Common myeloid progenitor, CD34-positive (primary cell): ENCODE measurements at regions not wholly inside any gene's neighbourhood (a gene's known extent, or its start where the extent isn't known, plus 50 kb on each side); places are given as distances from the start of the nearest gene placed in this dataset.
A peak's percentile ranks its signal among the peaks of the same experiment; 100 is the strongest.

Experiments used
- CTCF ChIA-PET: fragments of 350-600 bp; sonication (Branson Sonifier 250); formaldehyde crosslinking; loops from one replicate; lab custom pipeline; 2021; ENCODE audit warnings: antibody characterized with exemption; lab: Charles Lee
- POLR2A ChIA-PET: fragments of 350-600 bp; sonication (Branson Sonifier 250); formaldehyde crosslinking; loops from one replicate; lab custom pipeline; 2021; ENCODE audit warnings: antibody characterized with exemption; lab: Charles Lee
- DNase-seq, 3 donors: peaks; one replicate each; pipeline versions ENCODE4 v3.0.0 to v3.0.0-alpha.2; 2013
- H3K27ac ChIP-seq, 2 experiments: 1 replicate in 1 of 2; 2 replicates in 1 of 2; pipeline ENCODE4 v1.7.0; 2013; ENCODE audit warnings: inconsistent platforms in 2 of 2, low read length in 2 of 2, mild to moderate bottlenecking in 2 of 2, low read depth in 1 of 2, moderate library complexity in 1 of 2; ENCODE audit not compliant: severe bottlenecking in 2 of 2, insufficient read depth in 1 of 2, poor library complexity in 1 of 2
- H3K27me3 ChIP-seq, 5 experiments: replicated peaks in 2 of 5; 1 replicate in 3 of 5; 2 replicates in 2 of 5; pipeline versions ENCODE4 v1.6.1 to v1.7.0; 2013; ENCODE audit warnings: low read length in 4 of 5, mild to moderate bottlenecking in 2 of 5, moderate library complexity in 2 of 5, inconsistent platforms in 1 of 5; ENCODE audit not compliant: insufficient read depth in 5 of 5, control insufficient read depth in 4 of 5
- H3K36me3 ChIP-seq, 4 experiments: 1 replicate in 2 of 4; 2 replicates in 2 of 4; pipeline versions ENCODE4 v1.6.1 to v1.7.0; 2013; ENCODE audit warnings: low read length in 3 of 4, control low read depth in 1 of 4, mild to moderate bottlenecking in 1 of 4; ENCODE audit not compliant: control insufficient read depth in 4 of 4, insufficient read depth in 4 of 4
- H3K4me1 ChIP-seq, 4 experiments: 1 replicate in 3 of 4; 2 replicates in 1 of 4; pipeline versions ENCODE4 v1.6.1 to v1.7.1; 2013; ENCODE audit warnings: low read length in 3 of 4, mild to moderate bottlenecking in 3 of 4, control low read depth in 1 of 4, inconsistent platforms in 1 of 4, moderate library complexity in 1 of 4; ENCODE audit not compliant: control insufficient read depth in 4 of 4, insufficient read depth in 4 of 4; ENCODE audit errors: control extremely low read depth in 1 of 4
- H3K4me3 ChIP-seq, 7 experiments: 1 replicate in 4 of 7; 2 replicates in 3 of 7; pipeline versions ENCODE4 v1.5.1 to v1.7.0; 2013; ENCODE audit warnings: mild to moderate bottlenecking in 7 of 7, low read length in 6 of 7, moderate library complexity in 6 of 7, inconsistent platforms in 2 of 7, low read depth in 2 of 7, control low read depth in 1 of 7; ENCODE audit not compliant: insufficient read depth in 4 of 7, control insufficient read depth in 1 of 7; ENCODE audit errors: extremely low read depth in 1 of 7
- H3K9me3 ChIP-seq, 5 experiments: 1 replicate in 4 of 5; 2 replicates in 1 of 5; pipeline versions ENCODE4 v1.6.1 to v1.7.1; 2013; ENCODE audit warnings: low read length in 4 of 5, mild to moderate bottlenecking in 2 of 5, inconsistent platforms in 1 of 5, low read depth in 1 of 5, moderate library complexity in 1 of 5; ENCODE audit not compliant: control insufficient read depth in 4 of 5, insufficient read depth in 2 of 5; ENCODE audit errors: control extremely low read depth in 1 of 5
- WGBS: methylation state at CpG from one replicate; pipeline ENCODE4 v1.1.5; 2013; ENCODE audit not compliant: insufficient coverage; 5-methylcytosine and 5-hydroxymethylcytosine counted together

DNA sequence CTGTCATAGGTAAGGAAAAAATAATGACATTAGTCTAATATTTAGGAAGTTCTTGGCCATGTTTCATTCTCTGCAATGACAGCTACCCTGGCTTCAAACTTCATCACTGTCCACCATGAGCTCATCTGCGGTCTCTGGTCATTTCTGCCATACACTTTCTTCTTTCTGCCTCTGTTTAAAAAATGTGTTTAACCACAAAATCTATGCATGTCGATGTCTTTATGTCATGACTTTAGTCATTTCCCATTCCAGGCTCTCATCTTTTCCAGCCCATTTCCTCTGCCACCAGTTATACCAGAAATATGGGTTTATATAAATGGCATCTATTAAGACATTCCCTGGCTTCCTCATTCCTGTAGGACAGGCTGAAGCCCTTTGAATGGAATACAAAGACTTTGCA lies 68.5 kb upstream of the DUSP10 start:
- H3K4me1 ChIP-seq: peaks cover 6 to 30% (median 19%) of the 10 kb centered on the region in 4 experiments
- H3K36me3 ChIP-seq: no peaks in the 10 kb centered on the region
- H3K4me3 ChIP-seq: no peak overlapping the region
- CTCF ChIA-PET: interaction anchor here (1.0 to 2.7 kb wide), 2 partner anchors 10 to 14 kb away, joined by 3 to 7 read pairs; no protein-coding TSS in a partner anchor
- no peaks in the 10 kb centered on the region for H3K27me3 ChIP-seq
- POLR2A ChIA-PET: no interaction called here
- no peak for DNase-seq
- H3K27ac ChIP-seq: no peak overlapping the region
- WGBS: 71% methylated on average over 1 of the region's 2 CpGs
- H3K9me3 ChIP-seq: no peaks in the 10 kb centered on the region

DNA sequence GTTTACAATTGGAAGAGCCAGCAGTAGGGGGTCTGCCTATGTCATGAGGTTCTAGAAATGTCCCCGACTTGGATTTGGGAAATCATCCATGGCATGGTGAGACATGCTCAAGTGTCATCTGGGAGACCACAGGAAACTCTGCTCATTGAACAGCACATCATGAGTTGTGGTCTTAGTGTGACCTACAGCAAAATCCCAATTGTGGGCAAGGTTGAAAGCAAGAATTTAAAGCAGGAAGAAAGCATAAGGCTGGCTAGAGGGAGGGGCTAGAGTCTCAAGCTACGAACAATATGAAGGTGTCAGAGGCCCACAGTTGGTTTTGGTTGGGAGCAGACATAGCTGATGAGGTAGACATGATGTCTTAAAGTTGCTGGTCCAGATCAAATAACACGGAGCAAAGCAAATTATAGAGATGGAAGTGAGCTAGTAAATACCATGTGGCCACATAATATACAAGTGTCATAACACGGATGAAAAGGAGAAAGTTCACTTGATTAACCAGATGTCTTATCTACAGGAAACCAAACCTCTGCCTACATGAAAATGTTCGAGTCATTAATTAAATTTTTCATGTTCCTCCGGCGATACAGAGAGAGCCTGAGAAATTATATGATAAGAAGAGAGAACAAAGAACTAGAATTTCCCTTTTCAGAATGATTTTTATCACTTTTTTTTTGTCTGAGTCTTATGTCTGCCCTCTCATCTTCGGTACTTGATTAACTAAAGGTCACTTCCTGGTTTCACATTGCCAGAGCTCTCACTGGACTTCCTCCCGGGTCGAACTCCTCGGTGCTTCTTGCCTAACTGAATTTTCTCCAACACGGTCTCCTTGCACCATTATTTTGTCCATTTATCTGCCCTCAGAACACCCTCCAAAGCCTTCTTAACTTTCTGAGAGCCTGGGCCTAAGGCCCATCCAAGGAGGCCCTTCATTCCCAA lies 67.5 kb upstream of the DUSP10 start:
- H3K4me1 ChIP-seq: peaks cover 6 to 30% (median 19%) of the 10 kb centered on the region in 4 experiments
- POLR2A ChIA-PET: interaction anchor here (0.9 to 1.0 kb wide), 2 partner anchors 50 to 66 kb away, joined by 3 read pairs; no protein-coding TSS in a partner anchor
- no peaks in the 10 kb centered on the region for H3K36me3 ChIP-seq
- H3K4me3 ChIP-seq: peak overlapping the region in 2 of 7 experiments; percentile 3 to 38
- peak overlapping the region; percentile 43 to 64 for H3K27ac ChIP-seq
- WGBS: 7% methylated on average over 6 of the region's 12 CpGs
- H3K27me3 ChIP-seq: no peaks in the 10 kb centered on the region
- CTCF ChIA-PET: interaction anchor here (0.9 to 2.7 kb wide), 6 partner anchors 11 to 266 kb away, joined by 3 to 7 read pairs (median 4); no protein-coding TSS in a partner anchor
- no peaks in the 10 kb centered on the region for H3K9me3 ChIP-seq
- peak; percentile 43 to 88 (median 80) for DNase-seq

DNA sequence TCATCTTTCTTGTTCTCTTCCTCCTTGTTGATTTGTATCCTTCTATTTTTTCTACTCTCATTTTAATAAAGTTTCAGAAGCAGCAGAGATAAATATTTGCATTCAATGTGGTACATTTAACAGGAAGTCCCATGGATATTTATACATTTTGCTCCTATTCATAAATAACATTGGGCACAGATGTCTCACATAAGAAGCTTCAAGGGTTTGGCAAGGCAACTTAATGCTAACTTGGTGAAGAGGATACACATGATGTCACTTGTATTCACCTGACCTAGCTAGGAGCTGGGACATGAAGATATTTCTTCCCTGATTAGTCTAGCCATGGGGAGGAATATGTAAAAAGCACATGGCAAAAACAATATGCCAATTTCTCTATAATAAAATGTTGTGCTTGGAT lies 65.1 kb upstream of the DUSP10 start:
- Histone ChIP-seq H3K27me3 (no peaks in the 10 kb centered on the region), H3K4me3 (no peak overlapping the region), H3K4me1 (peaks cover 6 to 30% (median 19%) of the 10 kb centered on the region in 4 experiments), H3K9me3 (no peaks in the 10 kb centered on the region), H3K36me3 (no peaks in the 10 kb centered on the region), H3K27ac (no peak overlapping the region)
- peak in 2 of 3 donors; percentile 15 to 40 for DNase-seq
- ChIA-PET POLR2A (no interaction called here), CTCF (no interaction called here)

- no CpG with 5 or more reads among the region's 1 CpG for WGBS
- H3K36me3 ChIP-seq: no peaks in the 10 kb centered on the region
- no peak for DNase-seq
- CTCF ChIA-PET: no interaction called here
- H3K27ac ChIP-seq: no peak overlapping the region
- POLR2A ChIA-PET: no interaction called here
- peaks cover 6 to 30% (median 19%) of the 10 kb centered on the region in 4 experiments for H3K4me1 ChIP-seq
- H3K27me3 ChIP-seq: no peaks in the 10 kb centered on the region
- no peak overlapping the region for H3K4me3 ChIP-seq
- no peaks in the 10 kb centered on the region for H3K9me3 ChIP-seq
These were observed 64.3 kb upstream of the DUSP10 start for GRCh38 chr1:221806236-221806635.

- peaks cover 6 to 27% (median 19%) of the 10 kb centered on the region in 4 experiments for H3K4me1 ChIP-seq
- no peaks in the 10 kb centered on the region for H3K9me3 ChIP-seq
- WGBS: no CpG with 5 or more reads among the region's 1 CpG
- POLR2A ChIA-PET: no interaction called here
- H3K36me3 ChIP-seq: no peaks in the 10 kb centered on the region
- CTCF ChIA-PET: no interaction called here
- no peak overlapping the region for H3K27ac ChIP-seq
- H3K4me3 ChIP-seq: no peak overlapping the region
- no peak for DNase-seq
- no peaks in the 10 kb centered on the region for H3K27me3 ChIP-seq
These were observed 63.2 kb upstream of the DUSP10 start for GRCh38 chr1:221805121-221805520.

GRCh38 chr1:221804303-221804702 lies 62.4 kb upstream of the DUSP10 start:
- Histone ChIP-seq H3K27me3 (no peaks in the 10 kb centered on the region), H3K4me1 (peaks cover 6 to 19% (median 15%) of the 10 kb centered on the region in 4 experiments), H3K4me3 (no peak overlapping the region), H3K36me3 (no peaks in the 10 kb centered on the region), H3K9me3 (peaks cover 0 to 6% (median 3%) of the 10 kb centered on the region in 5 experiments), H3K27ac (no peak overlapping the region)
- CTCF ChIA-PET: interaction anchor here (0.5 kb wide), 1 partner anchor 39 kb away, joined by 3 read pairs; no protein-coding TSS in a partner anchor
- POLR2A ChIA-PET: no interaction called here
- DNase-seq: no peak
- 71% methylated on average over 2 of the region's 3 CpGs for WGBS
